Keratinocyte (primary cell): ENCODE measurements at regions not wholly inside any gene's neighbourhood (a gene's known extent, or its start where the extent isn't known, plus 50 kb on each side); places are given as distances from the start of the nearest gene placed in this dataset.

Source experiments
- CTCF ChIP-seq, 3 experiments: IDR thresholded peaks in 1 of 3; conservative IDR thresholded peaks in 1 of 3; optimal IDR thresholded peaks in 1 of 3; 2 replicates in 2 of 3; 3 replicates in 1 of 3; pipeline versions ENCODE3 to v1.5.1; 2011; ENCODE audit warnings: low read length in 3 of 3, mild to moderate bottlenecking in 3 of 3, moderate library complexity in 2 of 3, control low read depth in 1 of 3, inconsistent platforms in 1 of 3; ENCODE audit not compliant: insufficient read depth in 2 of 3; ENCODE audit errors: extremely low read depth in 1 of 3
- EZH2 ChIP-seq: IDR thresholded peaks from one replicate; pipeline ENCODE4 v1.6.1; 2012; ENCODE audit warnings: inconsistent platforms, mild to moderate bottlenecking, low read length, moderate library complexity

- peak; percentile 31 to 47 (median 38) for TF ChIP-seq CTCF (optimal IDR thresholded peaks at IDR 0.05 in 1 of 3, IDR thresholded peaks at IDR 0.05 in 1 of 3, conservative IDR thresholded peaks at IDR 0.05 in 1 of 3; ENCODE audit: extremely low read depth in 1 of 3, insufficient read depth in 2 of 3, low read length in 3 of 3)
- TF ChIP-seq EZH2, result no peak
These were observed 480.8 kb upstream of the KLHL29 start for GRCh38 chr2:22904126-22904684.
